NCI-H1105 treated with DMSO at 0.1 percent for 48 hours (cell line): ENCODE measurements at regions not wholly inside any gene's neighbourhood (a gene's known extent, or its start where the extent isn't known, plus 50 kb on each side); places are given as distances from the start of the nearest gene placed in this dataset.

ENCODE experiments used
- DNase-seq: peaks from one replicate; lab custom pipeline; 2025; lab: John Stamatoyannopoulos, UW

GRCh38 chr6:112725541-112726085 lies 378.5 kb downstream of the RFPL4B start:
- no peak for DNase-seq

GRCh38 chr6:112735129-112735528 lies 388.0 kb downstream of the RFPL4B start:
- no peak for DNase-seq

- DNase-seq = no peak
These were observed 392.6 kb downstream of the RFPL4B start for GRCh38 chr6:112739766-112740165.

- no peak for DNase-seq
These were observed 396.2 kb downstream of the RFPL4B start for GRCh38 chr6:112743323-112743722.

GRCh38 chr6:112744827-112745226 lies 397.7 kb downstream of the RFPL4B start:
- no peak for DNase-seq

GRCh38 chr6:112745765-112746164 lies 398.6 kb downstream of the RFPL4B start:
- DNase-seq = no peak

GRCh38 chr6:112749673-112750072 lies 402.5 kb downstream of the RFPL4B start:
- DNase-seq = no peak

- no peak for DNase-seq
These were observed 405.2 kb downstream of the RFPL4B start for GRCh38 chr6:112752305-112752704.

GRCh38 chr6:112752791-112753190 lies 405.7 kb downstream of the RFPL4B start:
- DNase-seq = no peak

- DNase-seq = no peak
These were observed 413.7 kb downstream of the RFPL4B start for GRCh38 chr6:112760831-112761230.

GRCh38 chr6:112761740-112762139 lies 414.6 kb downstream of the RFPL4B start:
- no peak for DNase-seq

GRCh38 chr6:112764377-112764776 lies 417.2 kb downstream of the RFPL4B start:
- DNase-seq = no peak

GRCh38 chr6:112770308-112770707 lies 423.2 kb downstream of the RFPL4B start:
- no peak for DNase-seq

GRCh38 chr6:112773187-112773586 lies 426.1 kb downstream of the RFPL4B start:
- no peak for DNase-seq

- no peak for DNase-seq
These were observed 427.2 kb downstream of the RFPL4B start for GRCh38 chr6:112774319-112774718.

GRCh38 chr6:112780498-112781096 lies 433.5 kb downstream of the RFPL4B start:
- DNase-seq = peak; percentile 62

- no peak for DNase-seq
These were observed 434.1 kb downstream of the RFPL4B start for GRCh38 chr6:112781241-112781640.

- no peak for DNase-seq
These were observed 438.3 kb downstream of the RFPL4B start for GRCh38 chr6:112785408-112785807.

- no peak for DNase-seq
These were observed 439.7 kb downstream of the RFPL4B start for GRCh38 chr6:112786801-112787200.

- DNase-seq = no peak
These were observed 440.2 kb downstream of the RFPL4B start for GRCh38 chr6:112787371-112787770.

- DNase-seq = no peak
These were observed 448.2 kb downstream of the RFPL4B start for GRCh38 chr6:112795316-112795715.

GRCh38 chr6:112796712-112797111 lies 449.6 kb downstream of the RFPL4B start:
- no peak for DNase-seq

GRCh38 chr6:112799889-112800288 lies 452.8 kb downstream of the RFPL4B start:
- DNase-seq = no peak

GRCh38 chr6:112800439-112800838 lies 453.3 kb downstream of the RFPL4B start:
- no peak for DNase-seq
